Fibroblast of villous mesenchyme (primary cell): ENCODE measurements at regions not wholly inside any gene's neighbourhood (a gene's known extent, or its start where the extent isn't known, plus 50 kb on each side); places are given as distances from the start of the nearest gene placed in this dataset.
A peak's percentile ranks its signal among the peaks of the same experiment; 100 is the strongest.

ENCODE experiments used
- DNase-seq: peaks from one replicate; pipeline ENCODE4 v3.0.0-alpha.2; 2010; ENCODE audit warnings: low read depth
- H3K4me3 ChIP-seq: 2 replicates; pipeline ENCODE4 v1.5.1; 2011; ENCODE audit warnings: low read depth, mild to moderate bottlenecking, low read length
- CTCF ChIP-seq: IDR thresholded peaks from 2 replicates; pipeline ENCODE4 v1.5.1; 2012; ENCODE audit warnings: low read depth, mild to moderate bottlenecking, low read length; ENCODE audit not compliant: insufficient read depth

GRCh38 chr2:56121995-56122394, 61.8 kb upstream of the CCDC85A start:
- TF ChIP-seq CTCF = no peak
- no peak for DNase-seq

DNA sequence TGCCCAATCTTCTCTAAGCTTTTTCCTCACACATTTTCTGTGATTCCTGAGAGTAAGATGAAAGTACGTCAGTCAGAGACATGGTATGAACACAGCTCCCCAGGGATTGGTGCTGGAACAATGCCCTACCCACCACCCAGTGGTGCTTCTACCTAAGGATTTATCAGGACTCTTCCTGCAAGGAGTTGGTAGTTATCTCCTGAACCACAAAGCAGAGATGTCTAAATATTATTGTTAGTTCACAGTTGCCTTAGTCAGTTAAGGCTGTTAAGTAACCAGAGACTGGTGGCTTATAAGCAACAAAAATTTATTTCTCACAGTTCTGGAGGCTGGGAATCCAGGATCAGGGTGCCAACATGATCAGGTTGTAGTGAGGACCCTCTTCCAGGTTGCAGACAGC, 60.3 kb upstream of the CCDC85A start:
- no peak overlapping the region for H3K4me3 ChIP-seq
- TF ChIP-seq CTCF = no peak
- no peak for DNase-seq

More at GRCh38 chr2:56121995-56122394, 61.8 kb upstream of the CCDC85A start:
- no peak overlapping the region for H3K4me3 ChIP-seq

DNA sequence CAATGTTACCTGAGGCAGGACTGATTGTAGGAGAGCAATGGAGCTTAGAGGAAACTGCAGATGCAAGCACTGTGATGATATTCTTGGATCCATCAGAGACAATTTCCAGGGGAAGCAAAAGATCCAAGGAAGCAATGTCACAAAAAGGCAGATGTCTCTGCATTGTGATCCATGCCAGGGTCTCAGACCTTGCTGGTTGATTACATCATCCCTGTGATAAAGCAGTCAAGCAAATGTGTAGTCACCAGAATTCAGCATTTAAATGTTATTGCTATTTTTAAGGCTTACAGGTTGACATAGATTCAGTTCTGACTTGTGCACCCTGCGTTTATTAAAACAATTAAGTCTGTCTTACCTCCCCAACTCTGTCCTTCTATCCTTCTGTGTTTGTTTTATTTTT, 56.8 kb upstream of the CCDC85A start:
- TF ChIP-seq CTCF = no peak
- no peak overlapping the region for H3K4me3 ChIP-seq
- DNase-seq = no peak

DNA sequence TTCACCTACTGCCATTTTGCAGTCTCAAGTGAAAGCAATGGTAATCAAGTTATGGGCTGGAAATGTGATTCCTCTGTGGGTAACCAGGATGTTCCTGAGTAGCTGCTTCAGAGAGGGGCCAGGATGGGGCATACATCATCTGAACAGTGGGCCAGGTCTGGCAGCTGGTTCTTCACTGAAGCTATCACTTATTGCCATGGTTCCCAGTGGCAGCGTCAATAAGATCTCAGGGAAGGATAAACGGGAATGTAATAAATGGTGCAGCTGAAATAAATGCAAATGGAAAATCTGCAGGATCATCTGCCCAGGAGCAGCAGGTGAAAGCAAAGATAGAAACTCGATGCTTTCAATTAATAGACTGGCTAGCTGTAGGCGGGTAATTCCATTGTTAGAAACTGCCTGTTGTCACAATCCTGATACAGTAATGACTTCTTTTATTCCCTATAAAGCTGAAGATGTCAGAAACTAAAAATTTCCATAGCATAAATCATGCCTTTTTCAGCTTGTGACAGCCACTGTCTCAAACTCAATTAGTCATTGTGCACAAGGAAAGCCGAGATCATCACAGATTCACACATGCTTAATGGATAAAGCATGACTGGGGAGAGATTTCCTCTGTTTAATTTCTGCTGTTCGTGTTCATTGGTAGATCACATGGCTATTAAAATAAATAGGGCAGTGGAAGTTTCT, 56.2 kb upstream of the CCDC85A start:
- no peak for TF ChIP-seq CTCF
- no peak for DNase-seq
- H3K4me3 ChIP-seq = no peak overlapping the region

- no peak for TF ChIP-seq CTCF
- no peak for DNase-seq
- no peak overlapping the region for H3K4me3 ChIP-seq
Measured at GRCh38 chr2:56128235-56128634, 55.6 kb upstream of the CCDC85A start.

GRCh38 chr2:56130463-56131070, 53.2 kb upstream of the CCDC85A start:
- DNase-seq = peak; percentile 49
- peak; percentile 82 for TF ChIP-seq CTCF
- no peak overlapping the region for H3K4me3 ChIP-seq
